Erythroblast (primary cell): ENCODE measurements at regions not wholly inside any gene's neighbourhood (a gene's known extent, or its start where the extent isn't known, plus 50 kb on each side); places are given as distances from the start of the nearest gene placed in this dataset.
"Not testable (repeated sequence)": the region's sequence is repeated elsewhere in the genome, so short reads cannot be mapped to it uniquely, and the experiment has no call there.

ENCODE experiments used
- DNase-seq, 2 experiments: peaks; one replicate each; lab custom pipeline; 2025; lab: John Stamatoyannopoulos, UW
- GATA1 ChIP-seq: IDR thresholded peaks from 2 replicates; pipeline ENCODE4 v1.6.1; 2011; ENCODE audit warnings: low read depth, mild to moderate bottlenecking, control low read depth, low read length, moderate library complexity
- POLR2A ChIP-seq: IDR thresholded peaks from 2 replicates; pipeline ENCODE4 v1.6.1; 2011; ENCODE audit warnings: mild to moderate bottlenecking, low read length

GRCh38 chr12:92417373-92417772 lies 271.7 kb upstream of the BTG1 start:
- TF ChIP-seq GATA1 = no peak
- no peak for TF ChIP-seq POLR2A
- DNase-seq = no peak

GRCh38 chr12:92416385-92416812 lies 270.8 kb upstream of the BTG1 start:
- TF ChIP-seq POLR2A = no peak
- TF ChIP-seq GATA1 = no peak
- DNase-seq = no peak

GRCh38 chr12:92414170-92415070 lies 268.8 kb upstream of the BTG1 start:
- DNase-seq = no peak
- TF ChIP-seq GATA1 (no peak), POLR2A (no peak)

GRCh38 chr12:92413286-92413685 lies 267.6 kb upstream of the BTG1 start:
- TF ChIP-seq POLR2A (no peak), GATA1 (no peak)
- no peak for DNase-seq

- TF ChIP-seq GATA1 = no peak
- TF ChIP-seq POLR2A = no peak
- DNase-seq = no peak
These were observed 267.2 kb upstream of the BTG1 start for GRCh38 chr12:92412856-92413255.

GRCh38 chr12:92411687-92412086 lies 266.0 kb upstream of the BTG1 start:
- TF ChIP-seq POLR2A = no peak
- TF ChIP-seq GATA1 = no peak
- DNase-seq = no peak

GRCh38 chr12:92408072-92408900 lies 262.6 kb upstream of the BTG1 start:
- TF ChIP-seq GATA1 = no peak
- TF ChIP-seq POLR2A = no peak
- DNase-seq = peak; percentile 84

- DNase-seq = not testable (repeated sequence)
These were observed 260.9 kb upstream of the BTG1 start for GRCh38 chr12:92406404-92407070.

- DNase-seq = peak; percentile 31 to 42
These were observed 260.2 kb upstream of the BTG1 start for GRCh38 chr12:92405801-92406251.

GRCh38 chr12:92404921-92405320 lies 259.3 kb upstream of the BTG1 start:
- peak; percentile 80 to 90 for DNase-seq
- TF ChIP-seq GATA1 (peak; percentile 76), POLR2A (no peak)

GRCh38 chr12:92404259-92404894 lies 258.7 kb upstream of the BTG1 start:
- TF ChIP-seq GATA1 = no peak
- no peak for TF ChIP-seq POLR2A
- peak in 1 of 2 experiments; percentile 58 for DNase-seq

GRCh38 chr12:92403210-92404175 lies 257.8 kb upstream of the BTG1 start:
- TF ChIP-seq GATA1 = peak; percentile 87
- no peak for TF ChIP-seq POLR2A
- DNase-seq = peak; percentile 92 to 99

- no peak for TF ChIP-seq GATA1
- no peak for TF ChIP-seq POLR2A
- no peak for DNase-seq
These were observed 256.8 kb upstream of the BTG1 start for GRCh38 chr12:92402415-92402814.
